HG03442 (cell line): ENCODE measurements at regions not wholly inside any gene's neighbourhood (a gene's known extent, or its start where the extent isn't known, plus 50 kb on each side); places are given as distances from the start of the nearest gene placed in this dataset.
"Not testable (repeated sequence)": the region's sequence is repeated elsewhere in the genome, so short reads cannot be mapped to it uniquely, and the experiment has no call there.

Experiments used
- ATAC-seq: cut with Tn5 transposase; IDR thresholded peaks from one replicate; pipeline ENCODE4 v1.9.1; 2021; ENCODE audit warnings: mild to moderate bottlenecking, moderate library complexity; ENCODE audit not compliant: unreplicated experiment

DNA sequence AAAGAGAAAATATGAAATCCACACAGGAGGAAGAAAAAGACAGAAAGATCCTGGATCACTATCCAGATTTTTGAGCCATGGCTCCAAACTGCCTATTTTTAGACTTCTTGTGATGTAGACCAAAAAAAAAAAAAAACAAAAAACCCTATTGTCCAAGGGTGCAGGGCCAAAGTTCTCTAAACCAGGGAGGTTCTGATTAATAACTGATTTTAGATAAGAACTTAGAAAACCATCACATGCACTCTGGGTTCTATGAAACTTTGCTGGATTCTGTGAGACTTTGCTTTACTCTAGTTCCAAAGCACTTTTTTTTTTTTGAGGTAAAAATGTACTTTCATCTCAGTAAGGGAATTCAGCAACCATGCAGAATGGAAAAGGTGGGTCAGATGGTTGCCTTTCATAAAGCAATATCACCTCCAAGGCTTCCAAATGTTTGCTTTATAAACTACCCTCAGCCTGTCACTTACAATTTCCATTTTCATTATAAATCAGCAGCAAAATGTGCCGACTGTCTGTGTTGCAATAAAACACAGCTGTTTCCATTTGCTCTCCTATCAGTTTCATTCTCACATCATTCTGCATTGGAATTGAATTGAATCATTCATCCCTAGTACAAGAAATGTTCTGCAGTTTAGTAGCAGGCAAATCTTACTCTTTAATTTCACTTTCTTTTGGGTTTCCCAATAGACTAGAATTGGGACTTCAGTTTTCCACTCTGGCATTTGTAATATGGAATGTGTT lies 1584.3 kb upstream of the RAG2 start:
- ATAC-seq, result no peak

DNA sequence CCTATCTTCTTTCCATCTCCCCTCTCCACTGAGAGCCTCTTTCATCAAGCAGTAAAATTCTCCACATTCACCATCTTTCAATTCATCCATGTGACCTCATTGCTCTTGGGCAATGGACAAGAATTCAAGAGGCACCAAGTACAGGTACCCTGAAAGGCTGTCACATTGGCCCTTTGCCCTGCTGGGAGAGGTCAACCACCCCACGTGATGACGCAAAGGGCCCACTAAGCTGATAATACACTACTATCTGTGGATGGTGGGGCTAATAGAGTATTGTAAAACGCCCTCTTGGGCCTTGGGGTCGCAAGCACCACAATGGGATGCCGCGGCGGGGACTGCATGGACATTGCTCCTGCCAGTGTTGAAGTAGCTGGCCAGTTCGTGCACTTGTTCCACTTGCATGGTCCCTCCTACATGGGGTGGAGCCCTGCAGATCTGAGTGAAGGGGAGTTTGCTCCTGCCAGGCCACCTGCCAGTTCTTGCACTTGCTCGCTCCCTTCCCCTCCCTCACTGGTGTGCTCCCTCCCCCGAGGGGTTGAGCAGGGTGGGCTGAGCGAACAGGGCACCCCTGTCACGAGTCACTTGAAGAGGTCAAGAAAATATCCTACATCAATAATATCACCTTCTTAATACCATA lies 1578.8 kb upstream of the RAG2 start:
- ATAC-seq, result no peak

DNA sequence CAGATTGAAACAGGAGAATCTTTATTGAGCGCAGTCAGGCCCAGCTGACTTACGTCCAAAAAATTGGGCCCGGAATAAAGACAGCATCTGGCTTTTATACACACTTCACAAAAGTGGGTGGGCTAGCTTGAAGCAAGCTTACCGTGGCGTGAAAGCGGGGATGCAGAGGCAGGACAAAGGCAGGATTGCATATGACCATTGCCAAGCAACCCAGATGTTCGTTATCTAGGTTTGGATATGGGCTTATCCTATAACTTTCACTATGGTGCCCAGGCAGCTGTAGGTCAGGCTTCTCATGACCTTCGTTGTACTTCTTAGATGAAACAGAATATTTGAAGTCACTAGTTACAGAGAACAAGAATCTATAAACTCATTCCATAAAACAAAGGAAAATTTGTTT lies 1575.6 kb upstream of the RAG2 start:
- ATAC-seq, result no peak

DNA sequence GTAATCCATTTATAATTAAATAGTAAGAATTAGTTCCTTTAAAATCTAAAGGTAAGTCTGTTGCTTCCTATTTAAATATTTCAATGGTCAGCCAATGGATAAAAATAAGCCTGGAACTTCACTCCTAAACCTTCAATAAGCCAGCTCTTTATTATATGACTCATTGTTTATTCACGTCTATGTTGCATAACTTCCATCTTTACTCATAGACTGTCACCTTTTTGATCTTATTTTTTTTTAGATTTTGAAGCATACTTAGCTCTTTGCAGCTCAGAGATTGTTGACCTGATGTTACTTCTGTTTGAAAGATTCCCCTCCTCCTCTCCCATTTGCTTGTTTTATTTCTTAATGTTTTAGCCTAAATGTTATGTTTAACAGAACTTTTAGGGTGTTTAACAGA lies 1571.2 kb upstream of the RAG2 start:
- ATAC-seq, result no peak

DNA sequence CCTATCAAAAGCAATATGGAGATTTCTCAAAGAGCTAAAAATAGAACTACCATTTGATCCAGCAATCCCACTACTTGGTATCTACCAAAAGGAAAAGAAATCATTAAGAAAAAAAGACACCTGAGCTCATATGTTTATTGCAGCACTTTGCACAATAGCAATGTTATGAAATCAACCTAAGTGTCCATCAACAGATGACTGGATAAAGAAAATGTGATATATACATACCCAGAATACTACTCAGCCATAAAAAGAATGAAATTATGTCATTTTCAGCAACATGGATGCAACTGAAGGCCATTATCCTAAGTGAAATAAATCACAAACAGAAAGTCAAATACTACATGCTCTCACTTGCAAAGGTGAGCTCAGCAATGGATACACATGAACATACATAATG lies 1565.5 kb upstream of the RAG2 start:
- ATAC-seq, result no peak

DNA sequence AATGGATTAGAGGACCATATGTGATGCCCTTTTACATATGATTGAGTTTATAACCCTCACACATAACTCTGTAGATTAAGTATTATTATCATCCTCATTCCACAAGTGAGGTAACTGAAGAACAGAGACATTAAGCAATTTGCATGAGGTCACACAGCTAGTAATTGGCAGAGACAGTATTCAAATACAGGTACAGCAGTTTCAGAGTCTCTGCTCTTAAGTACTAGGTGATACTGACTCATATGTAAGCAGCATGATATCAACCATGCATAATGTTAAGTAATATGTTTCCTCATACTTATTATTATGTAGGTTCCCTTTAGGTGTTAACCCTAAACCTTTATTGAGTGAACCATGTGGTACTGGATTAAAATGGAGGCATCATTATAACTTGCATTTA lies 1562.4 kb upstream of the RAG2 start:
- no peak for ATAC-seq

DNA sequence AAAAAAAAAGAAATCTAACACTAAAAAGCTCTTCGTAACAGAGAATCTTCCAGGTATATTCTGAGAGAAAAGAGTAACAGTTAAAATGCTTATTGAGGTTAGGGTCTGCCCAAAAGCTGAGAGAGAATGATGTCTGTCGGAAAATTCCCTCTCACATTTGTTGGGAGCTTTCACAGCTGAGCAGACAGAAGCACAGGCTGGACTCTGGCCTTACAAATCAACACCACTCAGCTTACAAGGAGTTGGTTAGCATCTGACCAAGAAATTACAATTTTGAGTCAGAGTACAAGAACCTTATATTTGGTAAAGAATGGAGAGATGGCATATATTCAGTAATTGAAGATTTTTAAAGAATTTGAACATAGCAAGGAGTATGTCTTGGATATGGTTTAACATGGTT lies 1561.0 kb upstream of the RAG2 start:
- ATAC-seq, result no peak

DNA sequence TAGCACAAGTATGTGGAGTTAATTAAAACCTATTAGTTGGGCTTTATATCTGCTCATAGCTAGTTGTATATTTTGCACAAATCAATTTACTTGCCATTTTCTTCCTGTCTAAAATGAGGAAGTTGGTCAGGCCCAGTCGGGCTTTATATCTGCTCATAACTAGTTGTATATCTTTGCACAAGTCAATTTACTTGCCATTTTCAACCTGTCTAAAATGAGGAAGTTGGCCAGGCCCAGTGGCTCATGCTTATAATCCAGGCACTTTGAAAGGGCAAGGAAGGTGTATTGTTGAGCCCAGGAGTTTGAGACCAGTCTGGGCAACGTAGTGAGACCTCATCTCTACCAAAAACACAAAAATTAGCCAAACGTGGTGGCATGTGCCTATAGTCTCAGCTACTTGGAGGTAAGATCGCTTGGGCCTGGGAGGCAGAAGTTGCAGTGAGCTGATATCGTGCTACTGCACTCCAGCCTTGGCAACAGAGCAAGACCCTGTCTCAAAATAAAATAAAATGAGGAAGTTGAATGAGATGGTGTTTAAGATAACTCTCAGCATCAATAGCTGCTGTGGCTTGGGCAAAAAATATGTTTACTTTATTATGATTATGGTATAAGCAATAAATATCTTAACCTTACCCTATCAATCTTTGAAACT lies 1558.6 kb upstream of the RAG2 start:
- ATAC-seq, result no peak

DNA sequence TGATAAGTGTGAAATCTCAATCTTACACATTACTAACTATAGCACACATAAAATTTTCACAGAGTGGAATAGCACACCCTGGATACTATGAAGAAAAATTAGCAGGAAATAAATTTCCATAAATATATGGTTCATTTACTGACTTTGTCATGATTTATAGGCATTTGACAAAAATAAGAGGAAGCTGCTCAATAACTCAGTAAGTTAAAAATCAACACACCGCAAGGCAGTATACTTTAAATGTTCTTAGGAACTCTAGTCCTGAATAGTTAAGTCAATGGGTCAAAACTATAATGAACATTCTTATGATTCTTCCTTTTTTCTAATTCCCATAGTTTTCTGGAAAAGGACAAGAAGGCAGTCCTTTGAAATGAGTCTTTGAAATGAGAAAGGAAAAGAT lies 1557.8 kb upstream of the RAG2 start:
- ATAC-seq, result no peak

DNA sequence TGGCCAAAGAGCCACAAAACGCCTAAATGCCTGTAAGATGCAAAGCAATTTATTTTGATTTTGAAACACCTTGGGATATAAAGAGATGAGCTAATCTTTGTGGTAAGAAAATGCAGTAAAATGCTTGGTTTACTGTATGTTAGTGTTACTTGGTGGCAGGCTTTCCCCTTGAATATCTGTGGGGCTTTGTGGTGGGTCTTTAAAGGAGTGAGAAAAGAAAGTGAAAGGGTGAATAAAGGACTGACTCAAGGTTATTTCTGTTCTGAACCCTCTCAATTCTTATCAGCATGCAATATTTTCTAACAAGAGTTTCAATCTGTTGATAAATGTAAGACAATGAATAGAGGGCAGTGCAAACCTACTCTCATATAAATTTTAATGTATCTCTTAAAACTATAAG lies 1555.9 kb upstream of the RAG2 start:
- ATAC-seq, result no peak

DNA sequence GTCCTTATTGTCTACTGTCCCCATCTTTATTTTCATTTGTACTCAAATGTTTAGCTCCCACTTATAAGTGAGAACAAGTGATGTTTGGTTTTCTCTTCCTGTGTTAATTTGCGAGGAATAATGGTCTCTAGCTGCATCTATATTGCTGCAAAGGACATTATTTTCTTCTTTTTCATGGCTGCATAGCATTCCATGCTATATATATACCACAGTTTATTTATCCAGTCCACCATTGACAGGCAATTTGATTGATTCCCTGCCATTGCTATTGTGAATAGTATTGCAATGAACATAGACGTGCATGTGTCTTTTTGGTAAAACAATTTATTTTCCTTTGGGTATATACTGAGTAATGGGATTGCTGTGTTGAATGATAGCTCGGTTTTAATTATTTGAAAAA lies 1545.8 kb upstream of the RAG2 start:
- no peak for ATAC-seq

DNA sequence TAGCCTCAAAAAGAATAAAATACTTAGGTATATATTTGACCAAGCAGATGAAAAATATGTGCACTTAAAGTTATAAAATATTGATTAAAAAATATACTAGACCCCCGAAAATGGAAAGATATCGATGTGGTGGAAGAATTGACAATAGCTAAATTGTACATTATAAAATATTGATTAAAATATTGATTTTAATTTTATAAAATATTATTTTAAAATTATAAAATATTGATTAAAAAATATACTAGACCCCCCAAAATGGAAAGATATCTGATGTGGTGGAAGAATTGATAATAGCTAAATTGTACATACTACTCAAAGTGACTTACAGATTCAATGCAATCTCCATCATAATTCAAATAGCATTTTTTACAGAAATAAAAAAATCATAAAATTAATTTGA lies 1540.9 kb upstream of the RAG2 start:
- no peak for ATAC-seq

DNA sequence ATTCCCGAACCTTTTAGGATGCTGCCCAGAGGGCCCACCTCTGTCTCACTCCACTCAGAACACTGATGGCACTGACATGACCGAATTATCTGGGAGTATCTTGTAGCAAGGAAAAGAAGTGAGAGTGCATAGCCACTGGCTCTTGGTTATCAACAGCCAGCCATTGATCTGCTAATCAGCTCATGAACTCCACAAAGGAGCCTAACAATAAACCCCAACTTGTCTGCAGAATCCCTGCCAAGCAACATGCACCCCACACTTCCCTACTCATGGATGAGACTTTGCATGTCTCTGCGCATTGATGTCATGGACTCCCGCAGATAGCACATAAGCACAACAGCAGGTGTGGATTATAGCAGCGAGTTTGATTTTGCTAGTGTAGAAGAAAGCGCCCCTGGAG lies 1538.9 kb upstream of the RAG2 start:
- ATAC-seq, result no peak

DNA sequence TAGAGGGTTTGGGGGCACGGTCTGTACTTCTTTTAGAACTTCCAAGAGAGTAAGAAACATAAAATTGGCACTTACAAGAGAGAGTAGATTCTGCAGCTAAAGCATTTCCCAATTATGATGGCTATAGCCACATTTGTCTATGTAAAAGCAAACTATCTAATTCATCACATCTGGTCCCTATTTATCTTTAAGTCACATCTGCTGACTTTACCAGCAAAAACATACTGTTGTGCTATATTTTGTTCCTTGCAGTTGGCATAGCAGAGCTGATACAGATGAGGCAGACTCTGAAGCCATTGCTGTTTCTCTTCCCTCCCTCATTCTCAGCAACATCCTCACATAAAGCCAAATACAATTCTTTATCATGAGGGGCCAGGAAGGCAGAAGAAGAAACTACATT lies 1533.5 kb upstream of the RAG2 start:
- ATAC-seq, result no peak

DNA sequence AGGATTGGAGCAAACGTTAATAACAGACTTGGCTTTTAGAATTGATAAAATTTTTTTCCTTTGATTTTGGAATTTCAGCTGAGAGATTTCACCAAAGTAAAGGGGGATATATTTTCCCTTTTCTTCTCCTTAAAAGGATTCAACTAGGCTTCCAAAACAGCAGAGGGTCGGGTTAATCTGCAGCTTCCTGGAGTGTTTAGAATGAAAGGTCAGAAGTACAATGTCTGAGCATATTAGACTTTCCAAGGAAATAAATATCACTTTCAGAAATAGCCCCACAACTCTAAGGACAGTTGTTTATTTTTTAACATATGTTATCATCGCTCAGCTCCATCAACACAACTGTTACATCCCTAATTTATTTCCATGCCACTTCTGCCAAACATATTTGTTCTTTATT lies 1532.9 kb upstream of the RAG2 start:
- ATAC-seq, result no peak

DNA sequence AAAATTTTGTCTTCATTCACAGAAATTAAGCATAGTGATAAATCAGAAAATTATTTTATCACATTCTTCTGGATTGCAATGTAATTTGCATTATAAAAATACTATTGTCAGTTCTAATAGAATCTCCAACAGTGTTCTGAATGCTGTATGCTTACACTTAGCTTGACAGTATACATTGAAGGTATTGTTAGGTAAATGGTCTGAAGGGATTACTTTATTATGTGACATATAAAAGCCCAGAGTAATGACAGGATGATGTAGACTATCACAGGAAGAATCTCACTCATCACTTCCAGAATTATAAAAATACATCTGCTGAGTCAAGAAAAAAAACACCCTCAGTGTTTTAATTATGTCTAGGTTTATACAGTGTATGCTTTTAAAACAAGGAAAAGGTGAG lies 1532.5 kb upstream of the RAG2 start:
- no peak for ATAC-seq

DNA sequence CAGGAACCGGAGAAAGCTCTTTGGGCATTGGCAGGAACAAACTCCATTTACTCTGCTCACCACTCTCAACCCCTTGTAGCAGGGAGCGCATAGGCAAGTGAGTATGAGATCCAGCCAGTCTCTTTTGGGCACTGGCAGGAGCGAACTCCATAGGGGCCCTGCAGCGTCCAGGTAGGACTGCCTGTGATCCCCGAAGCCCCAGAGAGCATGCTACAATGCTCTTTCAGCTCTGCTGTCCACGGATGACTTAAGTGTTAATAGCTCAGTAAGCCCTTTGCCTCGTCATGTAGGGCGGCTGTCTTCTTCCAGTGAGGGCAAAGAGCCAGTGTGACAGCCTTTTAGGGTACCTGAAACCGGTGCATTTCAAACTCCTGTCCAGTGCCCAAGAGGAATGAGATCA lies 1525.6 kb upstream of the RAG2 start:
- no peak for ATAC-seq

DNA sequence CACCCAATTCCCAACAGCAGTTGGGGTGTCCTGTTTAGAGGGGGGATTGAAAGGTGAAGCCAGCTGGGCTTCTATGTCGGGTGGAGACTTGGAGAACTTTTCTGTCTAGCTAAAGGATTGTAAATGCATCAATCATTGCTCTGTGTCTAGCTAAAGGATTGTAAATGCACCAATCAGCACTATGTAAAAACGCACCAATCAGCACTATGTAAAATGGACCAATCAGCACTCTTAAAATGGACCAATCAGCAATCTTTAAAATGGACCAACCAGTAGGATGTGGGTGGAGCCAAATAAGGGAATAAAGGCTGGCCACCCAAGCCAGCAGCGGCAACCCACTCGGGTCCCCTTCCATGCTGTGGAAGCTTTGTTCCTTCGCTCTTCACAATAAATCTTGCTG lies 1518.6 kb upstream of the RAG2 start:
- not testable (repeated sequence) for ATAC-seq

DNA sequence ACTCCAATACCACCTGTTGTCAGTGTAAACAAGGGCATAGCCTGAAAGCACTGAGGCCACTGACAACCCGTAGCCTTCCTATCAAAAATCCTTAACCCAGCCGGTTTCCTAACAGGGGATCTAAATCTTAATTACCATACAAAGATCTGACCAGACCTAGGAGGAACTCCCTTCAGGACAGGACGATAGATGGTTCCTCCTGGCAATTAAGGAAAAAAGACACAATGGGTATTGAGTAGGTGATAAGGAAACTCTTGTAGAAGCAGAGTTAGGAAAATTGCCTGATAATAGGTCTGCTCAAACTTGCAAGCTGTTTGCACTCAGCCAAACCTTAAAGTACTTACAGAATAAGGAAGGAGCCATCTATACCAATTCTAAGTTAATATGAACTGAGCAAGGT lies 1517.3 kb upstream of the RAG2 start:
- not testable (repeated sequence) for ATAC-seq

DNA sequence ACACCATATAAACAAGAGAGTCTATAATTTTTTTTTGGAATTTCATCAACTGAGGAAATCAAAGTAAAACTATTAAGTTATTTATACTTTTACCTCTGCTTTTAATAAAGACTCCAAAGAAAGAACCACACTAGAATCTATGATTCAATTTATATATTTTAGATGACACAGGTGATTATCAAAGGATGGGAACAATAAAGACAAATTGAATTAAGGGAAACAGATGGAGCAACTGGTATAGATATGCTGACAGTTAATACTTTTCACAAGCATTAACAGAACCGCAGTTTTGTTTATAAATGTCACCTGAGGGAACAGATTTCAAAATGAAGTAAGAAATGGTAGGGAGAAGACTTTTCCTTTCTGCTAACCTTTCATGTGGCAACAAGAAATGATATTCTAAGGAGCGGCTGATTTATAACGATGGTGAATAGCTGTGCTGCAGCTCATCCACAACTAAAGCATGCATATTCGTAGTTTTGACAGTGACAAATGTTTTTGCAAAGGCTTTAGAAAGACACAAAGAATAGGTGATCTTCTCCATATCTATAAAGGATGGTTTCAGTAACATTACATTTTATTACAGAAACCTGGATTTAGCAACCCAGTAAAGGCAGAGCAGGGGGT lies 1502.9 kb upstream of the RAG2 start:
- no peak for ATAC-seq

DNA sequence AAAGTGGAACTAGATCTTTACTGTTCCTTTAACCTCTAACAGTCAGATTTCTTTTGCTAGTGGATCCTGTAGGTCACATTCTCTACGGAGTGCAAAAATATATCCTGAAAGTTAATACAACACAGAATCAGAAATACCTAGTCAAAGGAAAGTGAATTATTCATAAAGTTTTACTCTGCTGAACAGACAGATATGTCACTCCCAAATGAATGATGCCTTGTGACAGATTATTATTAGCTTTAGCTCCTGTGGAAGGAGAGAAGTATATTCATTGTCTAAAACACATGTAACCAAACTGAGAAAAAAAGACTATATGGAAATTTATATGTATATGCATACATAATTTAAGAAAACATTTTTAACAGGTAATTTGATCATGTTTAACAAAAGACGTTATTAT lies 1497.2 kb upstream of the RAG2 start:
- no peak for ATAC-seq

DNA sequence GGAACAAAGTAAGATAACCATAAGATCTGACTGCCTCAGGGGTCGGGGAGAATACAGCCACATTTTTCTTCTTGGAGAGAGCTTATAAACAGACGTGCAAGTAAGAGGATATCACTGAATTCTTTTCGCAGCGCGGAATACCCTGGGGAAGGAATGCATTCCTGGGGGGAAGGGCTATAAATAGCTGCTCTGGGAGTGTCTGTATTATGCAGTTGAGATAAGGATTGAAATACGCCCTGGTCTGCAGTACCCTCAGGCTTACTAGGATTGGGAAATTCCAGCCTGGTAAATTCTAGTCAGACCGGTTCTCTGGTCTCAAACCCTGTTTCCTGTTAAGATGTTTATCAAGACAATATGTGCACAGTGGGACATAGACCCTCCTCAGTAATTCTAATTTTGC lies 1491.7 kb upstream of the RAG2 start:
- ATAC-seq, result no peak
